ENCODE measurements at regions not wholly inside any gene's neighbourhood (a gene's known extent, or its start where the extent isn't known, plus 50 kb on each side); places are given as distances from the start of the nearest gene placed in this dataset.

DNA sequence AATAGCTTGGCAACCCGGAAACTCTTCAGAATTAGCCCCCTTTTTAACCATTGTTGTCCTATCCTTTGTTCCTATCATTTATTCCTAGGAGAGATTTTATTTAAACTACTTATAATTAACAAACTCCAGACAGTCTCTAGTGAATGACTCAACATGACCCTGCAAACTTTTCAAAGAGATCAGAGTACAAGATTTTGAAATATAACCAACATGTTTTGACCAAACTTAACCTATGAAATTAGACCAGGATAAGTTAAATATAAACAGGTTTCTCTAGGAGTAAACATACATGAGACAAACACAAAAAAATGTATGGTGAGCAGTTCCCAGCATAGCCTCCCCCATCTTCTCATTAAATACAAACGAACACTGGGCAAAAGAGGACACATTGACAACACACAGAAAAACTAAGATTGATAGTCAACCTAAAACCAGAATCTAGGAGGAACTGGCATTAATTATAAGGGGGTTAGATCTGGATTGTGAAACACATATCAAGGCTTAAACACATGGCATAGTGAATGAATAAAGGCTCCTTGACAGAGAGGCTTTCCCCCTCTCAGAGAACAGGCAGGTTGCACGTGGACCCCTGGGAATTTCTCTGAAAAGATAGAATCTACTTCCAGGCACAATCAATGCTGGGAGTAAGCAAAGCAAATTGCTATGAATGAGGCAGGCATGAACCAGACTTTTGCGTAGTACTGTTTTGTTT lies 284.1 kb downstream of the IRS1 start:
- no peak for DNase-seq

- DNase-seq = no peak
These were observed 284.7 kb downstream of the IRS1 start for GRCh38 chr2:226514895-226515294.

- no peak for DNase-seq
These were observed 288.3 kb downstream of the IRS1 start for GRCh38 chr2:226511311-226511710.

- no peak for DNase-seq
These were observed 290.9 kb downstream of the IRS1 start for GRCh38 chr2:226508683-226509082.

- DNase-seq = no peak
These were observed 291.6 kb downstream of the IRS1 start for GRCh38 chr2:226508005-226508404.

- no peak for DNase-seq
These were observed 302.3 kb downstream of the IRS1 start for GRCh38 chr2:226497146-226497909.

GRCh38 chr2:226496273-226496550 lies 303.4 kb downstream of the IRS1 start:
- no peak for DNase-seq

DNA sequence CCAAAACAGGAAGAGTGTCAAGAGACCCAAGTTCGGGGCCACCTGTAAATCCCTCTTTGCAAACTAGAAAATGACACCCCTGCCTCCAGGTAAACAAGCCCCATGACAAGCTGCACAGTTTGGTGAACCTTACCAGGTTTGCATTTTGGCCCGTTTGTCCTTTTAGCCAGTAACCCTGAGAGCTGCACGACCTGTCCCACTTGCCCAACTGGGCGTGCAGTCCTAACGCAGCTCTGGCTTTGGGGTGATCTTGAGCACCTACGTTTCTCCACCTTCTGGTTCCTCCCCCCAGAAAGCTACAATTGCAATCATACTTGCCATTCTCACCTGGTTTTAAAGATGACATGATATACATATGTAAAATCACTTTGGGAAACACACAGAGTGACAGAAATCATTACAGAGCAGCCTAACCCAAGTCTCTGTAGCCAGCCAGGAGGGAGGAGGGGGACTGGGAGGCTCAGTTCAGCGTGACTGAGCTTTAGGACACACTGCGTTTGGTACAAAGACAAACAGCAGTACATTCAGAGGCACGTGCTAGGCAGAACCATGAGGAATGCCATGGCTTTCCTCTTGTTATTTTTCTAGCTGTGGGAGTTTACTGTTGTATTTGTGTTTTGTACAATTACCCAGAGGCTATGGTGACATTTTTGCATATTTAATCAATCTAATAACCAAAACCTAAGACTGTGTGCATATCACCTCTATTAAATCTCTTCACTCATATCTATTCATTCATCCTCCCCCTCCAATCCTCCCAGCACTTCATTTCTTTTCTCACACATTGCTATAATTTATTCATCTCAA lies 304.0 kb downstream of the IRS1 start:
- no peak for DNase-seq

GRCh38 chr2:226491112-226491511 lies 308.5 kb downstream of the IRS1 start:
- DNase-seq = no peak

- DNase-seq = no peak
These were observed 309.7 kb downstream of the IRS1 start for GRCh38 chr2:226489775-226490541.

DNA sequence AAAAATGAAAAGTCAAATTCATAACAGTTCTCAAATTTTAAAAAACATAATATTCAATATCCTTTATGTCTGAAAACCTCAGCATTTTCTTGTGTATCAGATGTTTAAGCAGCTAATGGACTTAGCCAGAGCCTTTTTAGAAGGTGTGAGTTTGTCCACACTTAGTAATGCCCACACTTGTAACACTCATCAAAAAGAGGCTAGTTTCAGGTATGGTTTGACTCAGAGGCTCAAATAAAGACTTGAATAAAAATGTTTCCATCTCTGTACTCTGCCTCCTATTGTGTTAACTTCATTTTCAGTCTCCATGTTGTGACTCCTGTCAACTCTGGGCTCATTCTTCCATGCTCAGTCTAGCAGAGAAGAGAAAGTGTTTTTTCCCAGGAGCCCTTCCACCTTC lies 311.6 kb downstream of the IRS1 start:
- DNase-seq = no peak

DNA sequence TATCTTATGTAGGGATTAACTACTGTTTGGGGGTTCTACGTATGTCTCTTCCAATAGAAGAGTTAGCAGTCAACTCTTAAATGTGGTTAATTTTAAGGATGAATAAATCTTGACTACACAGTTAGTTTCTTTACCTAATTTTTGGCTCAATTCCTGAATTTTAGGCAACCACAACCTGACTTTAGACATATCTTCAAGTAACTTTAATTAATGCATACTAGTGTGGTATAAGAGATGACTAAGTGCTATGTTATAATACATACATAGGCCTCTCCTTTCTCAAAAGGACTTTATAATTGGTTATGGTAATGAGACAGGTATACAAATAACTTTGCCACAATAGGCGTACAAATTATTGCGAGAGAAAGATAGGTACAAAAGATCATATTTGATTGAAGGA lies 312.0 kb downstream of the IRS1 start:
- DNase-seq = no peak

DNA sequence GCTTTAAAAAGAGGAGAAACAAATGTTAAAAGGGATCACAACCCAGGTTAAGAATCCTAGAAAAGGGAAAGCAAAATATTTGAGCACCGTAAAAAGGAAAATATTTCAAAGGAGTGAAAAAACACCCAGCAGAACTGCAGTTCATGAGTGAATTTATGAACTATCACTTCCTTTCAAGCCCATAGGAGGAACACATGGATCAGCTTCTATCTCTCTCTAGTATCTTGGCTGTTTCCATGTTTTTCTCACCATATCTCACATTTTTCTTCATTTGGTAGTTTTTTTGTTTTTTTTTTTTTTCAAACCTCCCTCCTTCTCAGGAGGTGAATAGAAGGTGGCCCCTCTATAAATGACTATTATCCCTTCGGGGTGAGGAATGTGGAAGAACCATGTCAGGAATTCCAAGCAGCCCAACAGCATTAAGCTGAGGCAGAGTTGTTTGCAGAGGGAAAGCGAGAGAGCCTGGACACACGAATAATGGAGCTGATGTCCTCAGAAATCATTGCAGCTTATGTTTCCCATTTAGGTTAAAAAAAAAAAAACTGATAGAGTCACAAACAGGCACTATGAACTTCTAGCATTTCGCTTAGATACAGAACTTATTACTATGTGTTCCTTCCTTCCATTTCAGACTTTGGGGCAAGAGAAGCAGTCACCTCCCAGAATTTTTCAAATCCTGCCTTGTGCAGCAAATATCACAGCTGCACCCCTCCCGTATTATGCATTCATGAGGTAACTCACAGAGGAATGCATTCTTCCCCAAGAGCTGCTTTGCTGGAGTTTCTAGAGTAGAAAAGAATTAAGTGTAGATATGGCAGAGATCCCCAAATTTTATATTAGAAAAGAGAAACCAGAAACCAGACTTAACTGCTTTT lies 315.6 kb downstream of the IRS1 start:
- no peak for DNase-seq

DNA sequence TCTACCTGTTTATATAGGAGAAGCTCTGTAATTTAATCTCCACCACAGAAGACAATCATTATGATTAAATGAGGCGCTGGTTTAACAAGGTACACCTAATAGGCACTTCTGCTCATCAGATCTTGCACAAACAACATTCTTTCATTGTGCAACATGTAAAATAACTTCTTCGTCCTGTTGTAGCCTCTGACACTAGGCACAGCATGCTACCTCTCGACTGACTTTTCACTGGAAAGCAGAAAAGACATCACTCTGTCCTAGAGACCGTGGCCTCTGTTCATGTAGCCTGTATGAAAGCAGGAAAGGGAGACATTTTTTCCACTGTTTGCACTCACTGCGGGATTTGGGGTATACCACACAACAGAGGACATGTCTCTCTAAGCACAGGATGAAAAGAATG lies 316.5 kb downstream of the IRS1 start:
- no peak for DNase-seq

DNA sequence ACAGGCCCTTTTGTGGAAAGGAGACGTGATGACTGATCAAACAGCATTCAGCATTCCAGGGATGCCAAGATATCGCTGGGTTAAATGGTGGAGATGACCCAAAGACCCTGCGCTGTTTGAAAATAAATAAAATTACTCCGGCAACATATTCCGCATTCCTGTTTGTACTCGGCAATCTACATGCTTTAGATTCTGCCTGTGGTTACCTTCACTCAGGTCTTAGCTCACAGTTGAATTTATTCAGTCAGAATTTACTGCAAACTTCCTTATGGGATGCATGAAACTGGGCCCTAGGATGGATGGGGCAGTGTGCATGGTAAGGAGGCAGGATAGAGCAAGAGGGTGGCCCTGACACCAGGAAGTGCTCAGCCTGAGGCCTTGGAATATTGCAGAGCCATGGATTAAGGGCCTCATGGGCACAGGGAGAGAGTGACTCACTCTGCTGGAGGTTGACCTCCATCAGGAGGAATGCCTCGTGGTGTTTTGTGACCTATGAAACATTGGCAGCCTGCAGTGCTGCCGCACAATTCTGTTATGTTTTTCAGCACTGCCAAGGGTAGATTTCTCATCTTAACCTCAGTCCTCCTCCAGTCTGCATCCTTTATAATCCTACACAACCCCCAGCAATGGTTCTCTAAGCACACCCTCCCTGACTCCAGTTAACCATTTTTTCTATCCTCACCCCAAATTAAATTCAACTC lies 321.4 kb downstream of the IRS1 start:
- no peak for DNase-seq

DNA sequence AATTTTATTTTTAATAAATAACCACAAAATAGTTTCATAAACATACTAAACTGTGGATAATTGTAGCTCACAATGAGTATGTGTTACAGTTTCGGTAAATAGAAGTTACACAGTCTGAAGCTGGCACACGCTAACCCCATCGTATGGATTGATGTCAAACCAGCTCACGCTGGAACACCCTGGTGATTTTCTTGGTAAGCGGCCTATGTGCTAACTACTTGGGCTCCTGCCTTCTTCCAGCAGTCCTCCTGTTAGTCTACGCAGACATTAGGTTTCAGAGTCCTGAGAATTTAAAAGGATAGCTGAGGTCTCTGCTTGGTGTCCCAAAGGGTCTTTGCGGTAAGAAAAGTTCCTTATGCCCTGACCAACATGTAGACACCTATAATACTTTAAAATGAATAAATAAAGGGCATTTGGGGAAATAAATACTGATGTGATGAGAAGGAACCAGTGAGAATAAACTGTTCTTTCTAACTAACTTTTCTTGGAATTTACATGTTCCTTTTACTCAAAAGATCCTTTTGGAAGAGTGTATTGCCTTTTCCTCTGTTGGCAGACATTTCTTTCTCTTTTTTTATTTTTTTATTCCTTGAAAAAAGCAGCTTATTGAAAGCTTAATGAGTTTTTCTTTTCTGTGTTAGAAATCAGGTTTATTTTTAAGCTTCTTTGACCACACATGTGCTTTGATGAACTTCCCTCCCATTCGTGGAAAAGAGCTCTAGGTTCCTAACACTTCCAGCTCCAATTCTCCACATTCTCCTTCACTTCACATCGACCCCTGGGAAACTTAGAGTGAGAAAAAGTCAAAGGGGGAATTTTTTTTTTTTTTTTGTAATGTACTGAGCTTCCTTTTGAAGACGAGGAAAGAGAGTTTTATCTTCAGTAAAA lies 322.2 kb downstream of the IRS1 start:
- no peak for DNase-seq

DNA sequence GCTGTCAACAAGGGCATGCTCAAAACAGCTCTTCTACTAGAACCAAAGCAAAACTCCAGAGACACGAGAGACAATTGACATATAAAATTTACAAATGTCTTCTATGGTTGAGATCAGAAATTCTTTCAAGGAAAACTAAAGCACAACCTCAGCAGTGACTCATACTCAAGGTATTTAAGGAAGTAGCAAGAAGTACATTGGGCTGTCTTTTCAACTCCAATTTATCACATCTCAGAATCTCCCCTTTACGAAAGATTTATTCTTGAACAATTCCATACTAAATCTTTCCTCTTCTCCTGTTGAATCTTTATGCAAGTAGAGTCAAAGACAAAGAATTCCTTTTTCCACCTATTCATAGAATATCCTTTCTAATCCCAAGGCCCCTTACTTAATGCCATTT lies 324.0 kb downstream of the IRS1 start:
- no peak for DNase-seq

- no peak for DNase-seq
These were observed 325.5 kb downstream of the IRS1 start for GRCh38 chr2:226474131-226474530.

- DNase-seq = no peak
These were observed 327.6 kb downstream of the IRS1 start for GRCh38 chr2:226471987-226472470.

DNA sequence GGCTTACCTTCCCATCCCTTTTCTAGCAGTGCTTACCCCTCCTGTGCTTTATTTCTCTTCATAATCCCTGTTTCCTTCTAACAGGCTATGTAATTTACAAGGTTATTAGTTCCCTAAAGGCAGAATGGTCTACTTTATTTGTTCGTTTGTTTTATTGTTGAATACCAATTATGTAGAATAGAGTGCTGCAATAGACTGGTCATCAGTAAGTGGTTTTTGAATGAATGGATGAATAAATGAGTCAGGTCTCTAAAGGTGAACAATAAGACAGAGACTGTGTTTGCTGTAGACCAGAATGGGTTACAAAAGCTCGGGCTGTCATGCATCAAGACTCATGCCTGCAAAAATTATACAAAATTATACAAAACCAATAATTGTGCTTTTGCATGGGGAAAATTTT lies 332.0 kb downstream of the IRS1 start:
- no peak for DNase-seq

All from activated effector memory CD4-positive, alpha-beta T cell treated with Interleukin-2 at 50 U/mL for 16 hours (primary cell).